Astrocyte (in vitro differentiated cells and primary cell): ENCODE measurements at regions not wholly inside any gene's neighbourhood (a gene's known extent, or its start where the extent isn't known, plus 50 kb on each side); places are given as distances from the start of the nearest gene placed in this dataset.
"Not testable (repeated sequence)": the region's sequence is repeated elsewhere in the genome, so short reads cannot be mapped to it uniquely, and the experiment has no call there.

ENCODE experiments used
- DNase-seq: peaks from one replicate; pipeline ENCODE4 v3.0.0-alpha.2; 2010; ENCODE audit warnings: low read depth
- FAIRE-seq: peaks from 2 replicates; lab custom pipeline; 2011; peaks lifted over from hg19 to GRCh38; lab: Jason Lieb, UNC
- H2AFZ ChIP-seq: 2 replicates; pipeline ENCODE4 v1.6.0; 2012; ENCODE audit warnings: low read depth, low read length, inconsistent platforms
- H3K27ac ChIP-seq: 2 replicates; pipeline ENCODE4 v1.5.1; 2011; ENCODE audit warnings: low read depth, low read length, inconsistent platforms
- H3K27me3 ChIP-seq: 2 replicates; pipeline ENCODE4 v1.6.0; 2011; ENCODE audit warnings: low read length, inconsistent platforms; ENCODE audit not compliant: insufficient read depth
- H3K36me3 ChIP-seq: 2 replicates; pipeline ENCODE4 v1.5.1; 2011; ENCODE audit warnings: low read length, inconsistent platforms; ENCODE audit not compliant: insufficient read depth
- H3K4me1 ChIP-seq: 2 replicates; pipeline ENCODE4 v1.5.1; 2011; ENCODE audit warnings: low read length, inconsistent platforms; ENCODE audit not compliant: insufficient read depth
- H3K4me2 ChIP-seq: 2 replicates; pipeline ENCODE4 v1.6.0; 2012; ENCODE audit warnings: low read length, inconsistent platforms
- H3K4me3 ChIP-seq: 2 replicates; pipeline ENCODE4 v1.5.1; 2011; ENCODE audit warnings: low read depth, mild to moderate bottlenecking, low read length, inconsistent platforms; ENCODE audit not compliant: insufficient read depth
- H3K79me2 ChIP-seq: 2 replicates; pipeline ENCODE4 v1.6.0; 2012; ENCODE audit warnings: mild to moderate bottlenecking, low read length, inconsistent platforms; ENCODE audit not compliant: insufficient read depth
- H3K9ac ChIP-seq: 2 replicates; pipeline ENCODE4 v1.6.0; 2012; ENCODE audit warnings: mild to moderate bottlenecking, low read length, inconsistent platforms
- H3K9me3 ChIP-seq: 2 replicates; pipeline ENCODE4 v1.5.1; 2012; ENCODE audit warnings: low read depth, mild to moderate bottlenecking, low read length, inconsistent platforms; ENCODE audit not compliant: insufficient read depth
- H4K20me1 ChIP-seq: 2 replicates; pipeline ENCODE4 v1.6.0; 2012; ENCODE audit warnings: low read length, inconsistent platforms; ENCODE audit not compliant: insufficient read depth
- H3K27ac Mint-ChIP-seq: one replicate; pipeline ENCODE4 v1.8.0; 2021; ENCODE audit warnings: mild to moderate bottlenecking, mixed read lengths; ENCODE audit not compliant: unreplicated experiment
- H3K27me3 Mint-ChIP-seq: one replicate; pipeline ENCODE4 v1.8.0; 2021; ENCODE audit warnings: low read depth, mixed read lengths; ENCODE audit not compliant: unreplicated experiment
- H3K36me3 Mint-ChIP-seq: one replicate; pipeline ENCODE4 v1.8.0; 2021; ENCODE audit warnings: low read depth, mixed read lengths; ENCODE audit not compliant: unreplicated experiment
- H3K4me1 Mint-ChIP-seq: one replicate; pipeline ENCODE4 v1.8.0; 2021; ENCODE audit warnings: low read depth, mixed read lengths; ENCODE audit not compliant: unreplicated experiment
- H3K4me3 Mint-ChIP-seq: one replicate; pipeline ENCODE4 v1.8.0; 2021; ENCODE audit warnings: mild to moderate bottlenecking, moderate library complexity, mixed read lengths; ENCODE audit not compliant: unreplicated experiment
- H3K9me3 Mint-ChIP-seq: one replicate; pipeline ENCODE4 v1.8.0; 2021; ENCODE audit warnings: mild to moderate bottlenecking, mixed read lengths; ENCODE audit not compliant: unreplicated experiment
- EZH2 ChIP-seq: IDR thresholded peaks from 2 replicates; pipeline ENCODE4 v1.6.1; 2012; ENCODE audit warnings: mild to moderate bottlenecking, low read length, inconsistent platforms; ENCODE audit not compliant: insufficient read depth
- TF ChIP-seq, protein P1 (sequence below): IDR thresholded peaks from 2 replicates; pipeline ENCODE4 v1.5.1; 2011; ENCODE audit warnings: low read depth, mild to moderate bottlenecking, inconsistent platforms, low read length, moderate library complexity; ENCODE audit not compliant: insufficient read depth

DNA sequence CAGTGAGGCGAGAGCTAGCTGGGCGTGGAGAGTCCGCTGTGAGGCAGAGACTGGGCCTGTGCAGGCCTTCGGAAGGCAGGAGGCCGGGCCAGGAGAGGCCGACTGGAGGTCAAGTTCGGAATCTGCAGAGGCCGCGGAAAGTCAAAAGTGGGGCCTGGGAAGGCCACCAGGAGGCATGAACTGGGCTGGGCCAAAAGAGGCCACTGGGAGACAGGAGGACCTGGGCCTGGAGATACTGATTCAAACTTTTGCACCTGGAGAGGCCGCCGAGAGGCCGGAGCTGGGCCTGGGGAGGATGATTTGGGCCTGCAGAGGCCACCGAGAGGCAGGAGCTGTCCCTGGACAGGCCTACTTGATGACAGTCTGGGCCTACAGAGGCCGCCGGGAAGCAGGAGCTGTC lies 321.8 kb downstream of the ZNF479 start:
- H3K27ac Mint-ChIP-seq, result no peak overlapping the region

GRCh38 chr7:56809734-56810133 lies 322.5 kb downstream of the ZNF479 start:
- H4K20me1 ChIP-seq, H3K4me2 ChIP-seq, H3K36me3 Mint-ChIP-seq, H3K27me3 Mint-ChIP-seq, H3K27me3 ChIP-seq, H3K4me3 Mint-ChIP-seq, H3K9ac ChIP-seq, H3K9me3 ChIP-seq, H3K4me1 ChIP-seq, H3K9me3 Mint-ChIP-seq, DNase-seq, H2AFZ ChIP-seq, H3K36me3 ChIP-seq, H3K4me1 Mint-ChIP-seq, H3K79me2 ChIP-seq, FAIRE-seq, H3K27ac Mint-ChIP-seq, H3K4me3 ChIP-seq, H3K27ac ChIP-seq: not testable (repeated sequence)

More for the DNA sequence above, 321.8 kb downstream of the ZNF479 start:
- H3K4me1 ChIP-seq, result no peaks in the 10 kb centered on the region
- no peak overlapping the region for H3K4me3 ChIP-seq
- FAIRE-seq (no peak), DNase-seq (no peak)
- H3K27me3 Mint-ChIP-seq, result no peaks in the 10 kb centered on the region
- no peak overlapping the region for H3K27ac ChIP-seq
- no peak overlapping the region for H3K4me2 ChIP-seq
- no peaks in the 10 kb centered on the region for H3K4me1 Mint-ChIP-seq
- H2AFZ ChIP-seq, result no peak overlapping the region
- no peaks in the 10 kb centered on the region for H3K79me2 ChIP-seq
- no peak overlapping the region for H3K4me3 Mint-ChIP-seq
- no peaks in the 10 kb centered on the region for H4K20me1 ChIP-seq
- no peaks in the 10 kb centered on the region for H3K36me3 ChIP-seq
- TF ChIP-seq, protein P1, sequence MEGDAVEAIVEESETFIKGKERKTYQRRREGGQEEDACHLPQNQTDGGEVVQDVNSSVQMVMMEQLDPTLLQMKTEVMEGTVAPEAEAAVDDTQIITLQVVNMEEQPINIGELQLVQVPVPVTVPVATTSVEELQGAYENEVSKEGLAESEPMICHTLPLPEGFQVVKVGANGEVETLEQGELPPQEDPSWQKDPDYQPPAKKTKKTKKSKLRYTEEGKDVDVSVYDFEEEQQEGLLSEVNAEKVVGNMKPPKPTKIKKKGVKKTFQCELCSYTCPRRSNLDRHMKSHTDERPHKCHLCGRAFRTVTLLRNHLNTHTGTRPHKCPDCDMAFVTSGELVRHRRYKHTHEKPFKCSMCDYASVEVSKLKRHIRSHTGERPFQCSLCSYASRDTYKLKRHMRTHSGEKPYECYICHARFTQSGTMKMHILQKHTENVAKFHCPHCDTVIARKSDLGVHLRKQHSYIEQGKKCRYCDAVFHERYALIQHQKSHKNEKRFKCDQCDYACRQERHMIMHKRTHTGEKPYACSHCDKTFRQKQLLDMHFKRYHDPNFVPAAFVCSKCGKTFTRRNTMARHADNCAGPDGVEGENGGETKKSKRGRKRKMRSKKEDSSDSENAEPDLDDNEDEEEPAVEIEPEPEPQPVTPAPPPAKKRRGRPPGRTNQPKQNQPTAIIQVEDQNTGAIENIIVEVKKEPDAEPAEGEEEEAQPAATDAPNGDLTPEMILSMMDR, result no peak
- TF ChIP-seq EZH2, result no peak
- H3K27me3 ChIP-seq, result no peaks in the 10 kb centered on the region
- no peak overlapping the region for H3K9ac ChIP-seq
- H3K9me3 ChIP-seq, result no peaks in the 10 kb centered on the region
- H3K9me3 Mint-ChIP-seq, result peaks cover 3% of the 10 kb centered on the region
- H3K36me3 Mint-ChIP-seq, result no peaks in the 10 kb centered on the region

DNA sequence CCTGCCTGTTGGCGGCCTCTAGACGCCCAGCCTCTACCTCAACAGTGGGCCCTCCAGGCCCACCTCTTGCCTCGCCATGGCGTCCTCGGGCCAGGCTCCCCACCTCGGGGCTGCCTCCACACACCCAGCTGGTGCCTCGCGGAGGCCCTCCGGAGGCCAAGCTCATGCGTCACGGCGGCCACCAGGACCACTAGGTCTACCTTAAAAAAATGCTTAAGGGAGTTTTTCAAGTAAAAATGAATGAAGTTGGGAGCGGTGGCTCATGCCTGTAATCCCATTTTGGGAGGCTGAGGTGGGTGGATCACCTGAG lies 327.5 kb downstream of the ZNF479 start:
- not testable (repeated sequence) for DNase-seq, H2AFZ ChIP-seq, H3K36me3 ChIP-seq, H3K79me2 ChIP-seq, H3K27me3 ChIP-seq, H4K20me1 ChIP-seq, H3K4me3 ChIP-seq, H3K4me3 Mint-ChIP-seq, H3K27ac ChIP-seq, H3K36me3 Mint-ChIP-seq, H3K9me3 Mint-ChIP-seq, H3K4me1 Mint-ChIP-seq, FAIRE-seq, H3K4me2 ChIP-seq, H3K27ac Mint-ChIP-seq, H3K9ac ChIP-seq, H3K4me1 ChIP-seq, H3K27me3 Mint-ChIP-seq, H3K9me3 ChIP-seq

DNA sequence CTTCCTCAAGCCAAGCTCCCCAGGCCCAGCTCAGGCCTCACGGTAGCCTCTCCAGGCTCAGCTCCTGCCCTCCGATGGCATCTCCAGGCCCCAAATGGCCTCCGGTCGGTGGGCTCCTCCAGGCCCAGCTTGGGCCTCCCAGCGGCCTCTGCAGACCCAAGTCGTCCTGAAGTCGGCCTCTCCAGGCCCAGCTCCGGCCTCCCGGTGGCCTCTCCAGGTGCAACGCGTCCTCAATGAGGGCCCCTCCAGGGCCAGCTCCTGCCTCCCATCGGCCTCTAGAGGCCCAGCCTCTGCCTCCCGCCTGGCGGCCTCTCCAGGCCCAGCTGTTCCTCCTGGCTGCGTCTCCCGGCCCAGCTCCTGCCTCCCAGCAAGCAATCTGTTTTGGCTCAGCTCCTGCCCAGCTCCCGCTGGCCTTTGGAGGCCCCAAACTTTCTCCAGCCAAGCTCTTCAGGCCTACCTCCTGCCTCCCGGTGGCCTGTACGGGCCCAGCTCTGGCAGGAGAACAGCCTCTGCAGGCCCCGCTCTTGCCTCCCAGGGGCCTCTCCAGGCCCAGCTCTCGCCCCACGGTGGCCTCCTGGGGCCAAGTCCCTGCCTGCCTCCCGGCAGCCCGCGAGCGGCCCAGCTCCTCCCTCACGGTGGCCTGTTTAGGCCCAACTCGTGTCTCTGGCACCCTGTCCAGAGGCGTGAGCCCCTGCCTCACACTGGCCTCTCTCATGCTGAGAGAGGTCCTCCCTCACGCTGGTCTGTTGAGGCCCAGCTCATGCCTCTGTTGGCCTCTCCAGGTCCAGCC lies 328.1 kb downstream of the ZNF479 start:
- not testable (repeated sequence) for H3K36me3 ChIP-seq, H3K27ac ChIP-seq, H3K27me3 Mint-ChIP-seq, H2AFZ ChIP-seq, FAIRE-seq, H3K9me3 Mint-ChIP-seq, DNase-seq, H3K79me2 ChIP-seq, H3K27ac Mint-ChIP-seq, H3K4me2 ChIP-seq, H3K4me1 ChIP-seq, H3K4me3 ChIP-seq, H3K36me3 Mint-ChIP-seq, H4K20me1 ChIP-seq, H3K4me1 Mint-ChIP-seq, H3K27me3 ChIP-seq, H3K9me3 ChIP-seq, H3K9ac ChIP-seq, H3K4me3 Mint-ChIP-seq

DNA sequence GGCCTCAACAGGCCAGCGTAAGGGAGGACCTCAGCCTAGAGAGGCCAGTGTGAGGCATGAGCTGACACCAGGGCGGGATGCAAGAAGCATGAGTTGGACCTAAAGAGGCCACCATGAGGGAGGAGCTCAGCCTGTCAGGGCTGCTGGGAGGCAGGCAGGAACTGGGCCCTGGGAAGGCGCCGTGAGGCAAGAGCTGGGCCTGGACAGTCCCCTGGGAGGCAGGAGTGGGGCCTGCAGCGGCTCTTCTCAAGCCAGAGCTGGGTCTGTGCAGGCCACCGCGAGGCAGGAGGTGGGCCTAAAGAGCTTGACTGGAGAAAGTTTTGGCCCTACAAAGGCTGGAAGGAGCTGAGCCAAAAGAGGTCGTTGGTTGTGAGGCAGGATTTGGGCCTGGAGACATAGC lies 328.9 kb downstream of the ZNF479 start:
- not testable (repeated sequence) for DNase-seq, H3K9me3 Mint-ChIP-seq, H3K9me3 ChIP-seq

More for the DNA sequence above, 328.9 kb downstream of the ZNF479 start:
- not testable (repeated sequence) for H3K36me3 Mint-ChIP-seq, H4K20me1 ChIP-seq, H2AFZ ChIP-seq, H3K4me1 ChIP-seq, H3K9ac ChIP-seq, H3K4me3 Mint-ChIP-seq, H3K4me1 Mint-ChIP-seq, H3K27me3 Mint-ChIP-seq, H3K27ac ChIP-seq, H3K4me3 ChIP-seq, FAIRE-seq, H3K27me3 ChIP-seq, H3K27ac Mint-ChIP-seq, H3K36me3 ChIP-seq, H3K79me2 ChIP-seq, H3K4me2 ChIP-seq
